PC-9 (cell line): ENCODE measurements at regions not wholly inside any gene's neighbourhood (a gene's known extent, or its start where the extent isn't known, plus 50 kb on each side); places are given as distances from the start of the nearest gene placed in this dataset.

ENCODE experiments used
- CTCF ChIP-seq: fragments of 200-600 bp; sonication (generic); conservative IDR thresholded peaks from 2 replicates; pipeline ENCODE4 v1.6.1; 2017; ENCODE audit warnings: mixed run types, antibody characterized with exemption, mild to moderate bottlenecking, moderate library complexity
- EZH2 ChIP-seq: fragments of 200-600 bp; sonication (generic); IDR thresholded peaks from 2 replicates; pipeline ENCODE4 v1.8.0; 2017; ENCODE audit warnings: antibody characterized with exemption, low read depth

GRCh38 chr5:69007163-69007562 lies 86.7 kb upstream of the SLC30A5 start:
- no peak for TF ChIP-seq CTCF
- no peak for TF ChIP-seq EZH2
